K562 (cell line): ENCODE measurements at regions not wholly inside any gene's neighbourhood (a gene's known extent, or its start where the extent isn't known, plus 50 kb on each side); places are given as distances from the start of the nearest gene placed in this dataset.

Experiments
- ATAC-seq: fragments of 200-7000 bp; cut with Tn5 transposase; 3 replicates; pipeline ENCODE4 v1.9.1; 2020; ENCODE audit warnings: moderate library complexity
- BruUV-seq: library from RNA; stranded (reverse); fragments of 400-500 nt; replicated peaks from 2 replicates; lab custom pipeline; 2021; lab: Mats Ljungman, UMichigan
- CTCF ChIA-PET: fragments of 300-600 bp; formaldehyde crosslinking; extraction: SDS; loops from one replicate; lab custom pipeline; 2021; ENCODE audit warnings: low intra/inter-chr PET ratio; lab: Yijun Ruan, JAX
- POLR2A ChIA-PET: fragments of 300-600, 350-650 bp; sonication (Branson Sonifier 250); formaldehyde crosslinking; extraction: SDS; loops from one replicate; lab custom pipeline; 2021; ENCODE audit warnings: antibody characterized with exemption, inconsistent platforms; lab: Yijun Ruan, JAX
- DNase-seq, 4 experiments: peaks; one replicate each; pipeline versions ENCODE4 v3.0.0 to v3.0.0-alpha.2; 2011 to 2018; ENCODE audit warnings: low spot score in 3 of 4, mixed read lengths in 3 of 4; ENCODE audit errors: extremely low read depth in 1 of 4
- FAIRE-seq: peaks from 2 replicates; lab custom pipeline; 2011; peaks lifted over from hg19 to GRCh38; lab: Jason Lieb, UNC
- H2AFZ ChIP-seq: 2 replicates; pipeline ENCODE4 v1.6.0; 2011; ENCODE audit warnings: low read depth, low read length, control low read depth, inconsistent platforms
- H3K27ac ChIP-seq: fragments of 200-600 bp; 3 replicates; pipeline ENCODE4 v1.8.0; 2011; ENCODE audit warnings: low read depth, mild to moderate bottlenecking, control low read depth, inconsistent platforms, low read length, moderate library complexity, mixed read lengths; ENCODE audit errors: extremely low read depth
- H3K27me3 ChIP-seq, 2 experiments: fragments of 300-600 bp in 1 of 2; 2 replicates in 1 of 2; 3 replicates in 1 of 2; pipeline versions ENCODE4 v1.6.0 to v1.8.0; 2011; ENCODE audit warnings: inconsistent platforms in 2 of 2, low read length in 2 of 2, mild to moderate bottlenecking in 1 of 2, mixed read lengths in 1 of 2, moderate library complexity in 1 of 2; ENCODE audit not compliant: control insufficient read depth in 2 of 2, insufficient read depth in 2 of 2
- H3K36me3 ChIP-seq: fragments of 300-600 bp; 3 replicates; pipeline ENCODE4 v1.8.0; 2011; ENCODE audit warnings: mild to moderate bottlenecking, low read length, inconsistent platforms; ENCODE audit not compliant: control insufficient read depth, insufficient read depth
- H3K4me1 ChIP-seq, 2 experiments: fragments of 200-600 bp in 1 of 2; replicated peaks in 1 of 2; 2 replicates in 1 of 2; 3 replicates in 1 of 2; pipeline versions ENCODE4 v1.5.1 to v1.8.0; 2011; ENCODE audit warnings: inconsistent platforms in 2 of 2, low read length in 2 of 2, mild to moderate bottlenecking in 1 of 2, mixed read lengths in 1 of 2, moderate library complexity in 1 of 2; ENCODE audit not compliant: control insufficient read depth in 2 of 2, insufficient read depth in 2 of 2
- H3K4me2 ChIP-seq: 2 replicates; pipeline ENCODE4 v1.6.1; 2011; ENCODE audit warnings: low read length, control low read depth, inconsistent platforms, mixed read lengths; ENCODE audit not compliant: insufficient read depth
- H3K4me3 ChIP-seq: fragments of 200-600 bp; sonication (generic), shearing (Covaris generic); 2 replicates; pipeline ENCODE4 v1.5.1; 2016; ENCODE audit warnings: control low read depth, inconsistent platforms
- H3K79me2 ChIP-seq: fragments of 200-600 bp; 3 replicates; pipeline ENCODE4 v1.8.0; 2011; ENCODE audit warnings: low read length, inconsistent platforms; ENCODE audit not compliant: control insufficient read depth, insufficient read depth
- H3K9ac ChIP-seq, 2 experiments: 2 replicates each; pipeline versions ENCODE4 v1.6.0 to v1.6.1; 2011; ENCODE audit warnings: low read depth in 2 of 2, low read length in 2 of 2, control low read depth in 1 of 2, inconsistent platforms in 1 of 2, mild to moderate bottlenecking in 1 of 2, mixed read lengths in 1 of 2; ENCODE audit not compliant: insufficient read depth in 1 of 2
- H3K9me1 ChIP-seq: one replicate; pipeline ENCODE4 v1.6.0; 2011; ENCODE audit warnings: inconsistent platforms, mild to moderate bottlenecking, low read length, moderate library complexity; ENCODE audit not compliant: control insufficient read depth, insufficient read depth
- H3K9me3 ChIP-seq: replicated peaks from 2 replicates; pipeline ENCODE4 v1.5.1; 2011; ENCODE audit warnings: low read depth, low read length, inconsistent platforms; ENCODE audit not compliant: control insufficient read depth, insufficient read depth
- H4K20me1 ChIP-seq: replicated peaks from 2 replicates; pipeline ENCODE4 v1.6.1; 2011; ENCODE audit warnings: low read length, inconsistent platforms, mixed read lengths; ENCODE audit not compliant: control insufficient read depth, insufficient read depth
- BRD4 ChIP-seq: fragments of 200-600 bp; sonication (generic); IDR thresholded peaks from 2 replicates; pipeline ENCODE4 v1.6.1; 2017; ENCODE audit warnings: inconsistent platforms
- CBFA2T3 ChIP-seq: fragments of 450-650 bp; IDR thresholded peaks from 2 replicates; pipeline ENCODE4 v1.6.1; 2017
- CTCF ChIP-seq, 3 experiments: IDR thresholded peaks in 2 of 3; conservative IDR thresholded peaks in 1 of 3; 2 replicates each; pipeline ENCODE4 v1.5.1; 2011 to 2012; ENCODE audit warnings: low read length in 3 of 3, mild to moderate bottlenecking in 3 of 3, control low read depth in 2 of 3, improper control_type of control experiment in 1 of 3, inconsistent platforms in 1 of 3, low read depth in 1 of 3, mixed read lengths in 1 of 3, moderate library complexity in 1 of 3; ENCODE audit not compliant: insufficient read depth in 2 of 3
- GTF2A2 ChIP-seq: IDR thresholded peaks from 2 replicates; pipeline ENCODE4 v1.6.1; 2016; ENCODE audit warnings: mild to moderate bottlenecking, missing genetic modification characterization, missing compliant biosample characterization
- IRF2 ChIP-seq: sonication (generic); formaldehyde crosslinking; IDR thresholded peaks from 2 replicates; pipeline ENCODE4 v1.8.1; 2022; ENCODE audit warnings: mild to moderate bottlenecking, missing genetic modification reagents
- MXI1 ChIP-seq: IDR thresholded peaks from 2 replicates; pipeline ENCODE4 v1.6.1; 2011; ENCODE audit warnings: low read depth, mild to moderate bottlenecking, improper control_type of control experiment, low read length
- POLR2B ChIP-seq: fragments of 450-650 bp; IDR thresholded peaks from 2 replicates; pipeline ENCODE4 v1.6.1; 2018; ENCODE audit warnings: low read depth; ENCODE audit not compliant: partially characterized antibody
- PTTG1 ChIP-seq: fragments of 450-650 bp; IDR thresholded peaks from 2 replicates; pipeline ENCODE4 v1.6.1; 2016; ENCODE audit warnings: low read depth, mild to moderate bottlenecking, missing genetic modification characterization, missing compliant biosample characterization
- RBM17 ChIP-seq: fragments of 200-400 bp; formaldehyde crosslinking; IDR thresholded peaks from 2 replicates; pipeline ENCODE4 v1.6.1; 2017; ENCODE audit warnings: low read depth, mild to moderate bottlenecking, low read length, borderline replicate concordance
- SMAD1 ChIP-seq: fragments of 150-350 bp; IDR thresholded peaks from 2 replicates; pipeline ENCODE4 v1.6.1; 2014; ENCODE audit warnings: low read length, low read depth; ENCODE audit not compliant: partially characterized antibody
- SPI1 ChIP-seq: IDR thresholded peaks from 2 replicates; pipeline ENCODE4 v1.6.1; 2011; ENCODE audit warnings: low read depth, low read length, control low read depth, borderline replicate concordance
- XRCC5 ChIP-seq: fragments of 200-400 bp; formaldehyde crosslinking; IDR thresholded peaks from 2 replicates; pipeline ENCODE4 v1.6.1; 2017; ENCODE audit warnings: low read depth, mild to moderate bottlenecking, low read length
- WGBS: fragments of 100-300 bp; shearing (Covaris generic); methylation state at CpG from one replicate; pipeline ENCODE4 v1.1.6; 2016; ENCODE audit warnings: low coverage, mixed read lengths; ENCODE audit not compliant: insufficient coverage; ENCODE audit errors: missing lambda C conversion rate; 5-methylcytosine and 5-hydroxymethylcytosine counted together
- in situ Hi-C: fragments of 300-500 bp; cut with MboI; formaldehyde crosslinking; loops from 4 replicates; pipeline ENCODE4 v1.15.0; 2018; ENCODE audit warnings: inconsistent platforms, mixed read lengths
- intact Hi-C: fragments of 100-400 bp; cut with micrococcal nuclease; formaldehyde crosslinking; loops from 2 replicates; pipeline ENCODE4 v1.14.2; 2022
- TF ChIP-seq, protein P1 (sequence below): conservative IDR thresholded peaks from 2 replicates; pipeline ENCODE4 v1.6.1; 2011; ENCODE audit warnings: low read depth, mild to moderate bottlenecking, low read length; ENCODE audit not compliant: control insufficient read depth
- TF ChIP-seq, protein P2 (sequence below): fragments of 250-450 bp; sonication (Bioruptor Pico); IDR thresholded peaks from 2 replicates; pipeline ENCODE4 v1.4.0; 2020; ENCODE audit warnings: mild to moderate bottlenecking, moderate library complexity, borderline replicate concordance
- TF ChIP-seq, protein P3 (sequence below): fragments of 250-450 bp; sonication (Bioruptor Pico); IDR thresholded peaks from 2 replicates; pipeline ENCODE4 v1.8.0; 2021; ENCODE audit warnings: mild to moderate bottlenecking, moderate library complexity

- Histone ChIP-seq H3K4me1 (no peaks in the 10 kb centered on the region; a peak in 1 of 5 replicates), H3K9me1 (no peaks in the 10 kb centered on the region), H2AFZ (no peak overlapping the region), H3K27ac (no peak overlapping the region), H4K20me1 (no peaks in the 10 kb centered on the region), H3K4me3 (no peak overlapping the region), H3K9me3 (no peaks in the 10 kb centered on the region), H3K79me2 (no peaks in the 10 kb centered on the region), H3K36me3 (no peaks in the 10 kb centered on the region), H3K4me2 (no peak overlapping the region), H3K27me3 (peaks cover 0 to 3% of the 10 kb centered on the region in 2 experiments; a peak in 1 of 5 replicates), H3K9ac (no peak overlapping the region)
- in situ Hi-C loops: no loop called here
- FAIRE-seq (no peak), DNase-seq (no peak), ATAC-seq (no peak)
- no TSS peak for BruUV-seq
- ChIA-PET CTCF (no interaction called here), POLR2A (interaction anchor here (0.6 kb wide), 1 partner anchor 11 kb away, joined by 3 read pairs; no protein-coding TSS in a partner anchor)
- TF ChIP-seq PTTG1 (no peak), IRF2 (CRISPR knock-in tag) (no peak), CTCF (IDR thresholded peaks at IDR 0.05 in 2 of 3, conservative IDR thresholded peaks at IDR 0.05 in 1 of 3; ENCODE audit: insufficient read depth in 2 of 3, low read depth in 1 of 3, low read length in 3 of 3) (no peak), POLR2B (no peak), RBM17 (no peak), XRCC5 (no peak), MXI1 (no peak), BRD4 (no peak), SPI1 (no peak), GTF2A2 (no peak), CBFA2T3 (no peak), SMAD1 (no peak)
- TF ChIP-seq, protein P1, sequence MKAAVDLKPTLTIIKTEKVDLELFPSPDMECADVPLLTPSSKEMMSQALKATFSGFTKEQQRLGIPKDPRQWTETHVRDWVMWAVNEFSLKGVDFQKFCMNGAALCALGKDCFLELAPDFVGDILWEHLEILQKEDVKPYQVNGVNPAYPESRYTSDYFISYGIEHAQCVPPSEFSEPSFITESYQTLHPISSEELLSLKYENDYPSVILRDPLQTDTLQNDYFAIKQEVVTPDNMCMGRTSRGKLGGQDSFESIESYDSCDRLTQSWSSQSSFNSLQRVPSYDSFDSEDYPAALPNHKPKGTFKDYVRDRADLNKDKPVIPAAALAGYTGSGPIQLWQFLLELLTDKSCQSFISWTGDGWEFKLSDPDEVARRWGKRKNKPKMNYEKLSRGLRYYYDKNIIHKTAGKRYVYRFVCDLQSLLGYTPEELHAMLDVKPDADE: no peak
- TF ChIP-seq, protein P2, sequence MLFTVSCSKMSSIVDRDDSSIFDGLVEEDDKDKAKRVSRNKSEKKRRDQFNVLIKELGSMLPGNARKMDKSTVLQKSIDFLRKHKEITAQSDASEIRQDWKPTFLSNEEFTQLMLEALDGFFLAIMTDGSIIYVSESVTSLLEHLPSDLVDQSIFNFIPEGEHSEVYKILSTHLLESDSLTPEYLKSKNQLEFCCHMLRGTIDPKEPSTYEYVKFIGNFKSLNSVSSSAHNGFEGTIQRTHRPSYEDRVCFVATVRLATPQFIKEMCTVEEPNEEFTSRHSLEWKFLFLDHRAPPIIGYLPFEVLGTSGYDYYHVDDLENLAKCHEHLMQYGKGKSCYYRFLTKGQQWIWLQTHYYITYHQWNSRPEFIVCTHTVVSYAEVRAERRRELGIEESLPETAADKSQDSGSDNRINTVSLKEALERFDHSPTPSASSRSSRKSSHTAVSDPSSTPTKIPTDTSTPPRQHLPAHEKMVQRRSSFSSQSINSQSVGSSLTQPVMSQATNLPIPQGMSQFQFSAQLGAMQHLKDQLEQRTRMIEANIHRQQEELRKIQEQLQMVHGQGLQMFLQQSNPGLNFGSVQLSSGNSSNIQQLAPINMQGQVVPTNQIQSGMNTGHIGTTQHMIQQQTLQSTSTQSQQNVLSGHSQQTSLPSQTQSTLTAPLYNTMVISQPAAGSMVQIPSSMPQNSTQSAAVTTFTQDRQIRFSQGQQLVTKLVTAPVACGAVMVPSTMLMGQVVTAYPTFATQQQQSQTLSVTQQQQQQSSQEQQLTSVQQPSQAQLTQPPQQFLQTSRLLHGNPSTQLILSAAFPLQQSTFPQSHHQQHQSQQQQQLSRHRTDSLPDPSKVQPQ (CRISPR knock-in tag): no peak
- TF ChIP-seq, protein P3, sequence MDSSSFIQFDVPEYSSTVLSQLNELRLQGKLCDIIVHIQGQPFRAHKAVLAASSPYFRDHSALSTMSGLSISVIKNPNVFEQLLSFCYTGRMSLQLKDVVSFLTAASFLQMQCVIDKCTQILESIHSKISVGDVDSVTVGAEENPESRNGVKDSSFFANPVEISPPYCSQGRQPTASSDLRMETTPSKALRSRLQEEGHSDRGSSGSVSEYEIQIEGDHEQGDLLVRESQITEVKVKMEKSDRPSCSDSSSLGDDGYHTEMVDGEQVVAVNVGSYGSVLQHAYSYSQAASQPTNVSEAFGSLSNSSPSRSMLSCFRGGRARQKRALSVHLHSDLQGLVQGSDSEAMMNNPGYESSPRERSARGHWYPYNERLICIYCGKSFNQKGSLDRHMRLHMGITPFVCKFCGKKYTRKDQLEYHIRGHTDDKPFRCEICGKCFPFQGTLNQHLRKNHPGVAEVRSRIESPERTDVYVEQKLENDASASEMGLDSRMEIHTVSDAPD (CRISPR knock-in tag): no peak
- 3% methylated on average over 6 of the region's 7 CpGs for WGBS
- intact Hi-C loops: no loop called here
These were observed 145.0 kb upstream of the GYPC start for GRCh38 chr2:126510960-126511359.
